Sigmoid colon (tissue), 6 donors: ENCODE measurements at regions not wholly inside any gene's neighbourhood (a gene's known extent, or its start where the extent isn't known, plus 50 kb on each side); places are given as distances from the start of the nearest gene placed in this dataset.

Source experiments
- DNase-seq: peaks from one replicate; pipeline ENCODE4 v3.0.0-alpha.2; 2019
- H3K27ac ChIP-seq, 4 donors: fragments of 200-600 bp; sonication (generic); one replicate each; pipeline ENCODE4 v1.5.1; 2016 to 2019; ENCODE audit warnings: mild to moderate bottlenecking in 1 of 4
- H3K27me3 ChIP-seq, 3 donors: fragments of 200-600 bp; sonication (generic); one replicate each; pipeline ENCODE4 v1.5.1; 2019; ENCODE audit warnings: mild to moderate bottlenecking in 1 of 3
- H3K36me3 ChIP-seq, 4 donors: fragments of 200-600 bp; sonication (generic); one replicate each; pipeline ENCODE4 v1.5.1; 2016 to 2019
- H3K4me1 ChIP-seq, 4 donors: fragments of 200-600 bp; sonication (generic); one replicate each; pipeline ENCODE4 v1.5.1; 2017 to 2019
- H3K4me3 ChIP-seq, 4 donors: fragments of 200-600 bp; sonication (generic); one replicate each; pipeline ENCODE4 v1.5.1; 2017 to 2019; ENCODE audit warnings: mild to moderate bottlenecking in 2 of 4, moderate library complexity in 1 of 4
- H3K9me3 ChIP-seq, 4 donors: fragments of 200-600 bp in 3 of 4; sonication (generic) in 3 of 4; one replicate each; pipeline versions ENCODE4 v1.5.1 to v1.6.1; 2013 to 2019
- EP300 ChIP-seq, 4 donors: sonication (generic); formaldehyde crosslinking; IDR thresholded peaks; one replicate each; pipeline ENCODE4 v1.6.1; 2017; ENCODE audit warnings: antibody characterized with exemption in 4 of 4
- POLR2A ChIP-seq, 2 donors: fragments of 450-650 bp; IDR thresholded peaks; one replicate each; pipeline ENCODE4 v1.6.1; 2016; ENCODE audit warnings: antibody characterized with exemption in 2 of 2, mild to moderate bottlenecking in 2 of 2, moderate library complexity in 2 of 2
- POLR2AphosphoS5 ChIP-seq, 4 donors: sonication (generic); formaldehyde crosslinking; IDR thresholded peaks; one replicate each; pipeline ENCODE4 v1.6.1; 2017; ENCODE audit warnings: antibody characterized with exemption in 4 of 4
- WGBS, 2 donors: extraction: QIAGEN DNeasy Blood & Tissue Kit; methylation state at CpG; one replicate each; pipeline ENCODE4 v1.1.7; 2013; 5-methylcytosine and 5-hydroxymethylcytosine counted together
- intact Hi-C: fragments of 100-400 bp; cut with DNase I; formaldehyde crosslinking; loops from one replicate; pipeline ENCODE4 v1.15.1; 2023
- TF ChIP-seq, protein P1 (sequence below), 4 experiments: fragments of 450-650 bp in 3 of 4; fragments of 200-600 bp in 1 of 4; IDR thresholded peaks; one replicate each; pipeline ENCODE4 v1.5.1; 2016 to 2019; ENCODE audit warnings: antibody characterized with exemption in 4 of 4, mild to moderate bottlenecking in 3 of 4, moderate library complexity in 2 of 4
- donor health status: healthy with polysubstance abuse.
- donor health status: healthy.

DNA sequence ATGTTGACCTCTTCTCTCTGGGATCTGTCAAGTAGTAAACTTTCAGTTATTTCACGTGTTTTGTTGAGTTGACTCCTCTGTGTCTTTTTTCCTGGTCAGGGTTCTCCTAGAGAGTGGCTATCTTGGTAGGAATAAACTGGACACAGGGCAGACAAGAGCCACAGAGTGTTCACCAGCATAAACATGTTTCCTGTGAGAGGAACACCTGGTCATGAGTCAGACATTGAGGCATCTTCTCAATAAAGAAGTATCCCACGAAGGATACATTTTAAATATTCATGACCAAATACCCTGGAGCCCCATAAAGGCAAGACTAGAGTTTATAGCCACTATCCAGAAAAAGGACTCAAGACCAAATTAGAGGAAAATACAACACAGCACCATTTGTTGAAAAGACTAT is 269.7 kb upstream of the ZNF521 start:
- TF ChIP-seq EP300 (IDR thresholded peaks at IDR 0.05), result no peak
- TF ChIP-seq, protein P1, sequence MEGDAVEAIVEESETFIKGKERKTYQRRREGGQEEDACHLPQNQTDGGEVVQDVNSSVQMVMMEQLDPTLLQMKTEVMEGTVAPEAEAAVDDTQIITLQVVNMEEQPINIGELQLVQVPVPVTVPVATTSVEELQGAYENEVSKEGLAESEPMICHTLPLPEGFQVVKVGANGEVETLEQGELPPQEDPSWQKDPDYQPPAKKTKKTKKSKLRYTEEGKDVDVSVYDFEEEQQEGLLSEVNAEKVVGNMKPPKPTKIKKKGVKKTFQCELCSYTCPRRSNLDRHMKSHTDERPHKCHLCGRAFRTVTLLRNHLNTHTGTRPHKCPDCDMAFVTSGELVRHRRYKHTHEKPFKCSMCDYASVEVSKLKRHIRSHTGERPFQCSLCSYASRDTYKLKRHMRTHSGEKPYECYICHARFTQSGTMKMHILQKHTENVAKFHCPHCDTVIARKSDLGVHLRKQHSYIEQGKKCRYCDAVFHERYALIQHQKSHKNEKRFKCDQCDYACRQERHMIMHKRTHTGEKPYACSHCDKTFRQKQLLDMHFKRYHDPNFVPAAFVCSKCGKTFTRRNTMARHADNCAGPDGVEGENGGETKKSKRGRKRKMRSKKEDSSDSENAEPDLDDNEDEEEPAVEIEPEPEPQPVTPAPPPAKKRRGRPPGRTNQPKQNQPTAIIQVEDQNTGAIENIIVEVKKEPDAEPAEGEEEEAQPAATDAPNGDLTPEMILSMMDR (IDR thresholded peaks at IDR 0.05), result no peak
- TF ChIP-seq POLR2AphosphoS5 (IDR thresholded peaks at IDR 0.05), result no peak
- no peak for TF ChIP-seq POLR2A (IDR thresholded peaks at IDR 0.05)
- H3K27ac ChIP-seq, result no peak overlapping the region
- H3K4me1 ChIP-seq, result no peaks in the 10 kb centered on the region
- no peaks in the 10 kb centered on the region for H3K36me3 ChIP-seq
- H3K9me3 ChIP-seq, result peaks cover 0 to 5% (median 1%) of the 10 kb centered on the region in 4 donors
- no peak overlapping the region for H3K4me3 ChIP-seq
- intact Hi-C loops, result no loop called here
- H3K27me3 ChIP-seq, result no peaks in the 10 kb centered on the region
- WGBS, 2 donors, result 78 to 88% methylated on average over 2 of the region's 2 CpGs
- DNase-seq, result no peak

DNA sequence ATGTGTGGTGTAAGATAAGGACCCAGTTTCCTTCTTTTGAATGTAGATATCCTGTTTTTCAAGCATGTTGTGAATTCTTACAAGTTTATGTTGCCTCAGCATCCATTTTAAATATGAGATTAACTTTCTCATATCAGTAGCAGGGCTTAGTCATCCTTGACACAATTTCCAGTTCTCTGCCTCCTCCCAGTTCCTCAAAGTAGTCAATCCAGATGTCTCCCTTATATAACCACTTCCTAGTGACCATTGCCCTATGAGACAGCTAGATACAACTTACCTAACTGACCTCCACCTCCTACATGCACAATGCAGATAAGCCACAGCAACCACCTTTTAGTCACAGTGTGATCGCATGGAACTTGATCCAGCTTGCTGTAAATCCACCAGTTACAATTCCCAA is 269.2 kb upstream of the ZNF521 start:
- DNase-seq, result no peak
- Histone ChIP-seq H3K27me3 (no peaks in the 10 kb centered on the region), H3K4me3 (no peak overlapping the region), H3K4me1 (no peaks in the 10 kb centered on the region), H3K27ac (no peak overlapping the region), H3K9me3 (peaks cover 0 to under 1% (median 0%) of the 10 kb centered on the region in 4 donors), H3K36me3 (no peaks in the 10 kb centered on the region)
- intact Hi-C loops, result no loop called here
- TF ChIP-seq EP300 (IDR thresholded peaks at IDR 0.05) (no peak), POLR2A (IDR thresholded peaks at IDR 0.05) (no peak), POLR2AphosphoS5 (IDR thresholded peaks at IDR 0.05) (no peak)
- TF ChIP-seq, protein P1 (IDR thresholded peaks at IDR 0.05), result no peak
- 99% methylated on average over 1 of the region's 1 CpG for WGBS, 2 donors

DNA sequence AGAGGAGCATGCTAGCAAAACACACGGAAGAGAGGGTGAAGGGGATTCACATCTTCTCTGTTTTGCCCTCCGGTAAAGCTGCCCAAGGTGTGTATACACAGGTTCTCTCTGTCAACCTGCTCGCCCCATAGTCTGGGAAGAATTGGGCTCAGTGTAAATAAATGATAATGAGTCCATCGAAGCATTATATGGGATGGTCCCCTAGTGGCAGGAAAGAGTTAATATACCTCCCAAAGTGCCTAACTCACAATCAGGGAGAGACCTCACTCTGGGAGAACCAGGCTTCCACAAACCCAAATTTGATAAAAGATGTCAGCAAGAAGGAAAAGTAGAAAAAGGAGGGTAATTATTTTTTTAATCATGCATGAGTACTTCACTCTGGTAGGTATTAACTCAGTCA is 262.2 kb upstream of the ZNF521 start:
- H3K27me3 ChIP-seq, result no peaks in the 10 kb centered on the region
- intact Hi-C loops, result no loop called here
- no peak overlapping the region for H3K27ac ChIP-seq
- TF ChIP-seq POLR2AphosphoS5 (IDR thresholded peaks at IDR 0.05), result no peak
- TF ChIP-seq, protein P1 (IDR thresholded peaks at IDR 0.05), result no peak
- TF ChIP-seq POLR2A (IDR thresholded peaks at IDR 0.05), result no peak
- no peak for TF ChIP-seq EP300 (IDR thresholded peaks at IDR 0.05)
- H3K4me1 ChIP-seq, result no peaks in the 10 kb centered on the region
- peaks cover 0 to 2% (median 0%) of the 10 kb centered on the region in 4 donors for H3K9me3 ChIP-seq
- no peak for DNase-seq
- no peaks in the 10 kb centered on the region for H3K36me3 ChIP-seq
- H3K4me3 ChIP-seq, result no peak overlapping the region
- WGBS, 2 donors, result 82 to 87% methylated on average over 4 of the region's 4 CpGs

DNA sequence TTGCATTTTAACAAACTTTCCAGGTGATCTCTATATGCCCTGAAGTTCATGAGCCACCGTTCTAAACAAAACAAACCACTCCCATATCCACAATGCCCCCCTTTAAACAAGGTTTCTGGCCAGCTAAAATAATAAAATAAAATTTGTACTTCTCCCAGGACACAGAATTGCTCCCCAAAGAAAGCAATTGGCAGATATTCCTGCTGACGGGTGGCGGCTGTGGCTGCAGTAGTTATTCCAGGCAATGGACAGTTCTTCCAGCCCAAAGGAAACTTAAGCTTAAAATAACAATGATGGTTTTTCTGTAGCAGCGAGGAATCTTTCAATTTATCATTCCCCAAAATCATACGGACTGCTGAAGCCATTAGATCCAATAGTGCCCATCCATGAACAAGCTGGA is 260.5 kb upstream of the ZNF521 start:
- intact Hi-C loops, result no loop called here
- Histone ChIP-seq H3K27ac (no peak overlapping the region), H3K4me1 (no peaks in the 10 kb centered on the region), H3K36me3 (no peaks in the 10 kb centered on the region), H3K4me3 (no peak overlapping the region), H3K9me3 (peaks cover 0 to 2% (median 0%) of the 10 kb centered on the region in 4 donors), H3K27me3 (no peaks in the 10 kb centered on the region)
- WGBS, 2 donors, result 77 to 86% methylated on average over 5 of the region's 5 CpGs
- TF ChIP-seq POLR2AphosphoS5 (IDR thresholded peaks at IDR 0.05), result no peak
- TF ChIP-seq, protein P1 (IDR thresholded peaks at IDR 0.05), result no peak
- TF ChIP-seq EP300 (IDR thresholded peaks at IDR 0.05), result no peak
- TF ChIP-seq POLR2A (IDR thresholded peaks at IDR 0.05), result no peak
- DNase-seq, result no peak

DNA sequence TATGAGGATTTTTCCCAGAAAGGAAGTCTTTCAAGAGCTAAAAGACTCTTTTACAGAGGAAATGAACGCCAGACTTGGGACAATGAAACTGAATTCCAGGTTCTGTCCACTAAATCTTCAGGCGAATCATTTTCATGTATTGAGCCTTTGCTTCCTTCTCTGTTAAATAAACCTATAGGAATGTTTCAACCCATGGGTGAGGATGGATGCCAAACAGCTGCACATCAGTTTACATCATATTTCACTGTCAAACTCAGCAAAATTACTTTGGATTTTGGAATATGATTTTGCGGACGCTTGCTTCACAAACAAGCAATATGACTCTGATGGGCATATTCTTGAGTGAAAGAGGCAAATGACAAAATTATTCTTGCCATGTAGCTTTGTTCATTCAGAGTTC is 256.1 kb upstream of the ZNF521 start:
- H3K36me3 ChIP-seq, result no peaks in the 10 kb centered on the region
- TF ChIP-seq POLR2A (IDR thresholded peaks at IDR 0.05) (no peak), EP300 (IDR thresholded peaks at IDR 0.05) (no peak), POLR2AphosphoS5 (IDR thresholded peaks at IDR 0.05) (no peak)
- TF ChIP-seq, protein P1 (IDR thresholded peaks at IDR 0.05), result no peak
- no peak overlapping the region for H3K27ac ChIP-seq
- H3K4me3 ChIP-seq, result no peak overlapping the region
- intact Hi-C loops, result no loop called here
- 90 to 92% methylated on average over 4 of the region's 4 CpGs for WGBS, 2 donors
- no peak for DNase-seq
- no peaks in the 10 kb centered on the region for H3K27me3 ChIP-seq
- no peaks in the 10 kb centered on the region for H3K4me1 ChIP-seq
- H3K9me3 ChIP-seq, result no peaks in the 10 kb centered on the region
